ENCODE measurements at regions not wholly inside any gene's neighbourhood (a gene's known extent, or its start where the extent isn't known, plus 50 kb on each side); places are given as distances from the start of the nearest gene placed in this dataset.
"Not testable (repeated sequence)": the region's sequence is repeated elsewhere in the genome, so short reads cannot be mapped to it uniquely, and the experiment has no call there.

DNA sequence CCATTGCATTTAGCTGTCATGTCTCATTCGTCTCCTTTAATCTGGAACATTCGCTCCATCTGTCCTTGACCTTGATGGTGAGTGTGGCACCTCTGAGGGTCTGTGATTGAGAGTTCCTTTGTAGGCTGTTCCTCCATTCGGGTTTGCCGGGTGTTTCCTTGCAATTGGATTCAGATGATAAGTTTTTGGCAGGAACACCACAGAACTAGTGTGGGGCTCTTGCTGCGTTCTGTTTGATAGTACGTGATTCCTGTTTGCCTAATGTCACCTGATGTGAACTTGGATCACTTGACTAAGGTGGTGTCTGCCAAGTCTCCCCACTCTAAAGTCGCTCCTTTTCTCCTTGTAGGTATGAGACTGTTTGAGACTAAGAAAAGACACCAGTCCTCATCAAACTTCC, 109.7 kb upstream of the TMEM45B start:
- Mint-ChIP-seq H3K4me3 (no peak overlapping the region), H3K27me3 (ENCODE audit: low read depth) (no peaks in the 10 kb centered on the region), H3K36me3 (ENCODE audit: low read depth) (no peaks in the 10 kb centered on the region), H3K4me1 (ENCODE audit: low read depth) (no peaks in the 10 kb centered on the region), H3K9me3 (ENCODE audit: insufficient read depth) (no peaks in the 10 kb centered on the region), H3K27ac (no peak overlapping the region)
- ATAC-seq (no peak), DNase-seq (no peak)
- POLR2A ChIA-PET: no interaction called here
- CTCF ChIA-PET: no interaction called here

- Mint-ChIP-seq H3K27ac (no peak overlapping the region), H3K27me3 (ENCODE audit: low read depth) (peaks cover 3% of the 10 kb centered on the region), H3K36me3 (ENCODE audit: low read depth) (no peaks in the 10 kb centered on the region), H3K4me3 (no peak overlapping the region), H3K9me3 (ENCODE audit: insufficient read depth) (no peaks in the 10 kb centered on the region), H3K4me1 (ENCODE audit: low read depth) (no peaks in the 10 kb centered on the region)
- CTCF ChIA-PET: no interaction called here
- ATAC-seq: no peak
- POLR2A ChIA-PET: no interaction called here
- DNase-seq: no peak
Measured at GRCh38 chr11:129709801-129710398, 105.7 kb upstream of the TMEM45B start.

DNA sequence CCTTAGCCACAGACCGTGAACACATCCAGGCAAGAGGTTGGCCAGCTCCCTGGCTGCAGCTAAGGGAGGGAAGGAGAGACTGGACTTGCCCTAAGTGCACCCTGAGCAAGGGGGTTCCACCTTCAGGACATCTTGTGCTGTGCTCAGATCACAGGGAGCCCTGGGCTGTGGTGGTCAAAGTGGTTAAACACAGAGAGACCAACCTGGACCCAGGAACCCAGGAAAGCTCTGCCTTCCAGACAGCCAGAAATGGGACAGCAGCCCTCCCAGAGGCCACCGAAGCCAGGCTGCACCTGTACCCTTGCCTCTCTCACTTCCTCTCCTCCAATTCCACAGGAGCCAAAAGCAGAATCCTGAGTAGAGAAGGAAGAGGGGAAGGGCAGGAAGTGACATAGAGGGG, 105.2 kb upstream of the TMEM45B start:
- ChIA-PET POLR2A (no interaction called here), CTCF (no interaction called here)
- DNase-seq (no peak), ATAC-seq (no peak)
- Mint-ChIP-seq H3K27ac (no peak overlapping the region), H3K4me3 (no peak overlapping the region), H3K4me1 (ENCODE audit: low read depth) (no peaks in the 10 kb centered on the region), H3K36me3 (ENCODE audit: low read depth) (no peaks in the 10 kb centered on the region), H3K27me3 (ENCODE audit: low read depth) (peaks cover 3% of the 10 kb centered on the region), H3K9me3 (ENCODE audit: insufficient read depth) (no peaks in the 10 kb centered on the region)

- DNase-seq: no peak
- Mint-ChIP-seq H3K36me3 (ENCODE audit: low read depth) (no peaks in the 10 kb centered on the region), H3K4me1 (ENCODE audit: low read depth) (no peaks in the 10 kb centered on the region), H3K27me3 (ENCODE audit: low read depth) (peaks cover 8% of the 10 kb centered on the region), H3K9me3 (ENCODE audit: insufficient read depth) (no peaks in the 10 kb centered on the region), H3K27ac (no peak overlapping the region), H3K4me3 (no peak overlapping the region)
- ATAC-seq: no peak
- ChIA-PET CTCF (interaction anchor here (1.7 kb wide), 1 partner anchor 16 kb away, joined by 5 read pairs; no protein-coding TSS in a partner anchor), POLR2A (no interaction called here)
Measured at GRCh38 chr11:129711760-129712159, 103.9 kb upstream of the TMEM45B start.

GRCh38 chr11:129712486-129713240, 103.0 kb upstream of the TMEM45B start:
- H3K27ac Mint-ChIP-seq; H3K4me1 Mint-ChIP-seq (ENCODE audit: low read depth); H3K9me3 Mint-ChIP-seq (ENCODE audit: insufficient read depth); POLR2A ChIA-PET; DNase-seq; H3K27me3 Mint-ChIP-seq (ENCODE audit: low read depth); ATAC-seq; H3K4me3 Mint-ChIP-seq; H3K36me3 Mint-ChIP-seq (ENCODE audit: low read depth): not testable (repeated sequence)
- CTCF ChIA-PET: interaction anchor here (1.7 kb wide), 1 partner anchor 17 kb away, joined by 5 read pairs; no protein-coding TSS in a partner anchor

- Mint-ChIP-seq H3K27me3 (ENCODE audit: low read depth) (peaks cover 5% of the 10 kb centered on the region), H3K36me3 (ENCODE audit: low read depth) (no peaks in the 10 kb centered on the region), H3K27ac (no peak overlapping the region), H3K4me1 (ENCODE audit: low read depth) (no peaks in the 10 kb centered on the region), H3K4me3 (no peak overlapping the region), H3K9me3 (ENCODE audit: insufficient read depth) (no peaks in the 10 kb centered on the region)
- no peak for DNase-seq
- ATAC-seq: no peak
- POLR2A ChIA-PET: no interaction called here
- CTCF ChIA-PET: no interaction called here
Measured at GRCh38 chr11:129719037-129719436, 96.6 kb upstream of the TMEM45B start.

- no peak overlapping the region for H3K4me3 Mint-ChIP-seq
- no peaks in the 10 kb centered on the region for H3K36me3 Mint-ChIP-seq (ENCODE audit: low read depth)
- no peaks in the 10 kb centered on the region for H3K9me3 Mint-ChIP-seq (ENCODE audit: insufficient read depth)
- POLR2A ChIA-PET: no interaction called here
- DNase-seq (no peak), ATAC-seq (no peak)
- CTCF ChIA-PET: no interaction called here
- no peak overlapping the region for H3K27ac Mint-ChIP-seq
- H3K4me1 Mint-ChIP-seq (ENCODE audit: low read depth): no peaks in the 10 kb centered on the region
- H3K27me3 Mint-ChIP-seq (ENCODE audit: low read depth): peaks cover 5% of the 10 kb centered on the region
Measured at GRCh38 chr11:129720156-129720555, 95.5 kb upstream of the TMEM45B start.

- Mint-ChIP-seq H3K36me3 (ENCODE audit: low read depth) (no peaks in the 10 kb centered on the region), H3K4me3 (no peak overlapping the region), H3K4me1 (ENCODE audit: low read depth) (no peaks in the 10 kb centered on the region), H3K9me3 (ENCODE audit: insufficient read depth) (no peaks in the 10 kb centered on the region), H3K27ac (no peak overlapping the region), H3K27me3 (ENCODE audit: low read depth) (peaks cover 3% of the 10 kb centered on the region)
- ChIA-PET CTCF (no interaction called here), POLR2A (no interaction called here)
- no peak for DNase-seq
- no peak for ATAC-seq
Measured at GRCh38 chr11:129720994-129721393, 94.7 kb upstream of the TMEM45B start.

DNA sequence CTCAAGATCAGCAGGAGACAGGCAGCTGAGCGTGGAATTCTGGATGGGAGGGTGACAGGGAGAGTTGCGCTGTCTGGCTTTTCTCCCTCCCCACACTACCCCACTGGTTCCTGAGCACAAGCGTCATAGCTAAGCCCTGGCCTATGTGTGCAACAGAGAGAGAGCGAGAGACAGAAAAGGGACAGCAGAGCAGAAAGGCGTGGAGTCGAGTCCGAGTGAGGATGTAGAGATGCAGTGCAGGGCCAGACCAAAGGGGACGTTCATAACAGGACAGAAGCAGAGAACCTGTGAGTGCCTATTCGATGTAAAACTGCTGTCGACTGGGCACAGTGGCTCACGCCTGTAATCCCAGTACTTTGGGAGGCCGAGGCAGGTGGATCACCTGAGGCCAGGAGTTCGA, 94.0 kb upstream of the TMEM45B start:
- H3K4me1 Mint-ChIP-seq (ENCODE audit: low read depth): no peaks in the 10 kb centered on the region
- no peaks in the 10 kb centered on the region for H3K36me3 Mint-ChIP-seq (ENCODE audit: low read depth)
- no peak for ATAC-seq
- H3K9me3 Mint-ChIP-seq (ENCODE audit: insufficient read depth): no peaks in the 10 kb centered on the region
- no peak overlapping the region for H3K4me3 Mint-ChIP-seq
- CTCF ChIA-PET: no interaction called here
- H3K27me3 Mint-ChIP-seq (ENCODE audit: low read depth): no peaks in the 10 kb centered on the region
- no peak for DNase-seq
- H3K27ac Mint-ChIP-seq: no peak overlapping the region
- POLR2A ChIA-PET: no interaction called here

DNA sequence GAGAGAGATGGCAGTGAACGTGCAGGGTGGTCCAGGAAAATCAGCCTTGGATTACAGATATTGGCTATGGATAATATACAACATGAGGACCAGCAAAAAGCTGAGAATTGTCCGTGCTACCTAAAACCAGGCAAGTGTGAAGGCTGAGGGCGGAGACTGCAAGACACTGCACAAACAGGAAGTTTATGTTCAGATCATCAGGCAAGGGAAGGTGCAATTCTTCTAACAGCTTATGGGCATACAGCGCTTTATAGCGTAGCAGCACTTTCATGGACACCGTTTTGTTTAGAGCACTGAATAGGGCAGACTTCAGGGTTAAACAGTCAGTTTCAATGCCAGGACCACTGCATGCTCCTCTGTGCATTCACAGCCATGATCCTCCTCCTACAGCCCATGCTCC, 93.1 kb upstream of the TMEM45B start:
- Mint-ChIP-seq H3K27me3 (ENCODE audit: low read depth) (no peaks in the 10 kb centered on the region), H3K36me3 (ENCODE audit: low read depth) (no peaks in the 10 kb centered on the region), H3K4me3 (no peak overlapping the region), H3K4me1 (ENCODE audit: low read depth) (no peaks in the 10 kb centered on the region), H3K9me3 (ENCODE audit: insufficient read depth) (no peaks in the 10 kb centered on the region), H3K27ac (no peak overlapping the region)
- CTCF ChIA-PET: interaction anchor here (0.7 kb wide), 1 partner anchor 26 kb away, joined by 3 read pairs; no protein-coding TSS in a partner anchor
- DNase-seq (no peak), ATAC-seq (no peak)
- POLR2A ChIA-PET: no interaction called here

DNA sequence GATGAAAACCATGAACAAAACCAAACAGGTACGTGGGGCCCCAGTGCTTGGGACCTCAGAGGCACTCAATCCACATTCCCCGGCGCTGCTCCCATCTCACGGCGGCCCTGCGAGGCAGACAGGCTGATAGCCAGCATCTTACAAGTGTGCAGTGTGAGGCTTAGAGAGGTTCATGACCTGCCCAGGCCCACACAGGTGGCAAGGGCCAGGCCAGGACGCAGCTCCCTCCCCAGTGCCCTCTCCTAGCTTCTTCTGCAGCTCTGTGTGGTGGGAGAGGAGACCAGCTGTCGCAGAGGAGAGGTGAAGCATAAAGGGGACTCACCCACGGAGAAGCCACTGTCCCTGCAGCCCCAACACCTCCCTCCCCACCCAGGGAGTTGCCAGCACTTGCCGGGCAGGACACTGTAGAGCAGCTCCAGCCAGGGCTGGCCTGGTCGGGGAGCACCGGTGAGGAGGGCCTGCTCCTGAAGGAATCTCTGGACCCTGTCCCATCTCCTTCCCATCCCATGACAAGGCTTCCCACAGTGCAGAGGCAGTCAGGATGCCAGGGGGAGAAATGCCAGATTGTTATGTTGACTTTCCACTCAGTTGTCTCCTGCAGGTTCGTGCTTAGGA, 92.4 kb upstream of the TMEM45B start:
- CTCF ChIA-PET: no interaction called here
- no peak overlapping the region for H3K27ac Mint-ChIP-seq
- no peaks in the 10 kb centered on the region for H3K36me3 Mint-ChIP-seq (ENCODE audit: low read depth)
- no peaks in the 10 kb centered on the region for H3K27me3 Mint-ChIP-seq (ENCODE audit: low read depth)
- H3K9me3 Mint-ChIP-seq (ENCODE audit: insufficient read depth): no peaks in the 10 kb centered on the region
- POLR2A ChIA-PET: no interaction called here
- DNase-seq: no peak
- H3K4me1 Mint-ChIP-seq (ENCODE audit: low read depth): no peaks in the 10 kb centered on the region
- no peak for ATAC-seq
- no peak overlapping the region for H3K4me3 Mint-ChIP-seq

DNA sequence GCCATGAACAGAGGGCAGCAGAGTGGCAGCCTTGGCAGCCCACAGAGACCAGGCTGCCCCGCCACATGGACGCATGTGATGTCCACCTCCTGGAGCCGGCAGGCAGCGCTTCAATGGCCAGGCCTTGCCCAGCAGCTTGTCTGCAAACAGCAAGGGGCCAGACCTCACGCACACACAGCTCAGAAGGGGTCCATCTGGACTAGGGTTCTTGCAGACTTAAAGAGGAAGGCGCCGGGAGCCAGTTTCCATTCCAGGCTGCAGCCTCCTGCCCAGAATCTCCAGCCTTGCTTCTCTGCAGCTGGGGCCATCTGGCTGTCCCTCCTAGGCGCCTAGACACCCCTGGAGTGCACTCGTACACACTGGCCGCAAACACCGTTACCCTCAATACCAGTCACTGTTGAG, 91.9 kb upstream of the TMEM45B start:
- CTCF ChIA-PET: no interaction called here
- no peak overlapping the region for H3K27ac Mint-ChIP-seq
- POLR2A ChIA-PET: no interaction called here
- DNase-seq (no peak), ATAC-seq (no peak)
- no peak overlapping the region for H3K4me3 Mint-ChIP-seq
- no peaks in the 10 kb centered on the region for H3K4me1 Mint-ChIP-seq (ENCODE audit: low read depth)
- no peaks in the 10 kb centered on the region for H3K27me3 Mint-ChIP-seq (ENCODE audit: low read depth)
- no peaks in the 10 kb centered on the region for H3K36me3 Mint-ChIP-seq (ENCODE audit: low read depth)
- H3K9me3 Mint-ChIP-seq (ENCODE audit: insufficient read depth): no peaks in the 10 kb centered on the region
